Calu3 (cell line): ENCODE measurements at regions not wholly inside any gene's neighbourhood (a gene's known extent, or its start where the extent isn't known, plus 50 kb on each side); places are given as distances from the start of the nearest gene placed in this dataset.

Experiments
- BruUV-seq: library from RNA; stranded (reverse); fragments of 400-500 nt; replicated peaks from 2 replicates; lab custom pipeline; 2021; lab: Mats Ljungman, UMichigan
- CTCF ChIA-PET: fragments of 300-600 bp; sonication (Branson Sonifier 250); formaldehyde crosslinking; loops from one replicate; lab custom pipeline; 2022; ENCODE audit warnings: antibody characterized with exemption; lab: Charles Lee
- DNase-seq: peaks from one replicate; pipeline ENCODE4 v3.0.0; 2022
- H3K27ac Mint-ChIP-seq: one replicate; pipeline ENCODE4 v1.8.0; 2022; ENCODE audit warnings: mixed read lengths; ENCODE audit not compliant: unreplicated experiment
- H3K27me3 Mint-ChIP-seq: one replicate; pipeline ENCODE4 v1.8.0; 2022; ENCODE audit warnings: mixed read lengths; ENCODE audit not compliant: unreplicated experiment
- H3K36me3 Mint-ChIP-seq: one replicate; pipeline ENCODE4 v1.8.0; 2022; ENCODE audit warnings: mild to moderate bottlenecking, moderate library complexity, mixed read lengths; ENCODE audit not compliant: insufficient read depth, unreplicated experiment
- H3K4me1 Mint-ChIP-seq: one replicate; pipeline ENCODE4 v1.8.0; 2022; ENCODE audit warnings: mild to moderate bottlenecking, low read depth, mixed read lengths; ENCODE audit not compliant: unreplicated experiment
- H3K4me3 Mint-ChIP-seq: one replicate; pipeline ENCODE4 v1.8.0; 2022; ENCODE audit warnings: mild to moderate bottlenecking, low read depth, moderate library complexity, mixed read lengths; ENCODE audit not compliant: unreplicated experiment
- H3K9me3 Mint-ChIP-seq: one replicate; pipeline ENCODE4 v1.8.0; 2022; ENCODE audit warnings: low read depth, mixed read lengths; ENCODE audit not compliant: unreplicated experiment
- CTCF ChIP-seq: fragments of 200-600 bp; IDR thresholded peaks from one replicate; pipeline ENCODE4 v1.8.0; 2022; ENCODE audit warnings: antibody characterized with exemption; ENCODE audit not compliant: unreplicated experiment
- intact Hi-C: fragments of 100-400 bp; cut with micrococcal nuclease; formaldehyde crosslinking; loops from one replicate; pipeline ENCODE4 v1.10.0; 2022; ENCODE audit not compliant: unreplicated experiment

GRCh38 chr14:65168840-65169239 is 66.5 kb upstream of the MAX start:
- H3K27ac Mint-ChIP-seq, result no peak overlapping the region
- H3K9me3 Mint-ChIP-seq, result no peaks in the 10 kb centered on the region
- BruUV-seq, result no TSS peak
- no peaks in the 10 kb centered on the region for H3K27me3 Mint-ChIP-seq
- DNase-seq, result no peak
- no peaks in the 10 kb centered on the region for H3K36me3 Mint-ChIP-seq
- intact Hi-C loops, result loop anchor here (5.0 to 10.0 kb wide), 3 partner anchors 188 to 903 kb away; no protein-coding TSS in a partner anchor
- no peak for TF ChIP-seq CTCF
- peaks cover 19% of the 10 kb centered on the region for H3K4me1 Mint-ChIP-seq
- CTCF ChIA-PET, result interaction anchor here (0.9 kb wide), 1 partner anchor 244 kb away, joined by 3 read pairs; the partner anchor contains the start of gene FUT8
- no peak overlapping the region for H3K4me3 Mint-ChIP-seq

- intact Hi-C loops, result loop anchor here (5.0 to 10.0 kb wide), 3 partner anchors 188 to 903 kb away; no protein-coding TSS in a partner anchor
- BruUV-seq, result no TSS peak
- DNase-seq, result no peak
- H3K27ac Mint-ChIP-seq, result no peak overlapping the region
- H3K9me3 Mint-ChIP-seq, result no peaks in the 10 kb centered on the region
- peaks cover 15% of the 10 kb centered on the region for H3K4me1 Mint-ChIP-seq
- H3K36me3 Mint-ChIP-seq, result no peaks in the 10 kb centered on the region
- TF ChIP-seq CTCF, result no peak
- no peak overlapping the region for H3K4me3 Mint-ChIP-seq
- CTCF ChIA-PET, result interaction anchor here (0.7 to 0.9 kb wide), 2 partner anchors 243 to 309 kb away, joined by 3 to 8 read pairs; partner anchors contain the start of gene FUT8
- H3K27me3 Mint-ChIP-seq, result no peaks in the 10 kb centered on the region
These were observed 67.0 kb upstream of the MAX start for GRCh38 chr14:65169351-65169750.

GRCh38 chr14:65170318-65170717 is 68.0 kb upstream of the MAX start:
- DNase-seq, result no peak
- H3K27ac Mint-ChIP-seq, result no peak overlapping the region
- no peaks in the 10 kb centered on the region for H3K36me3 Mint-ChIP-seq
- BruUV-seq, result no TSS peak
- H3K4me1 Mint-ChIP-seq, result peaks cover 9% of the 10 kb centered on the region
- CTCF ChIA-PET, result interaction anchor here (0.8 to 1.0 kb wide), 3 partner anchors 68 to 654 kb away, joined by 3 read pairs; no protein-coding TSS in a partner anchor
- intact Hi-C loops, result no loop called here
- TF ChIP-seq CTCF, result no peak
- H3K4me3 Mint-ChIP-seq, result peak overlapping the region; percentile 50
- H3K27me3 Mint-ChIP-seq, result no peaks in the 10 kb centered on the region
- H3K9me3 Mint-ChIP-seq, result no peaks in the 10 kb centered on the region

- H3K27ac Mint-ChIP-seq, result no peak overlapping the region
- no peaks in the 10 kb centered on the region for H3K9me3 Mint-ChIP-seq
- TF ChIP-seq CTCF, result peak; percentile 36
- no TSS peak for BruUV-seq
- H3K27me3 Mint-ChIP-seq, result no peaks in the 10 kb centered on the region
- DNase-seq, result peak; percentile 66
- peak overlapping the region; percentile 50 for H3K4me3 Mint-ChIP-seq
- no peaks in the 10 kb centered on the region for H3K36me3 Mint-ChIP-seq
- peaks cover 9% of the 10 kb centered on the region for H3K4me1 Mint-ChIP-seq
- intact Hi-C loops, result no loop called here
- CTCF ChIA-PET, result interaction anchor here (0.8 to 1.0 kb wide), 4 partner anchors 68 to 663 kb away, joined by 3 read pairs; no protein-coding TSS in a partner anchor
These were observed 68.6 kb upstream of the MAX start for GRCh38 chr14:65170768-65171507.
